NCI-H524 treated with DMSO at 0.1 percent for 48 hours (cell line): ENCODE measurements at regions not wholly inside any gene's neighbourhood (a gene's known extent, or its start where the extent isn't known, plus 50 kb on each side); places are given as distances from the start of the nearest gene placed in this dataset.

ENCODE experiments used
- DNase-seq: peaks from one replicate; lab custom pipeline; 2025; lab: John Stamatoyannopoulos, UW

GRCh38 chr17:72409405-72410002 lies 288.7 kb downstream of the SOX9 start:
- DNase-seq: no peak

DNA sequence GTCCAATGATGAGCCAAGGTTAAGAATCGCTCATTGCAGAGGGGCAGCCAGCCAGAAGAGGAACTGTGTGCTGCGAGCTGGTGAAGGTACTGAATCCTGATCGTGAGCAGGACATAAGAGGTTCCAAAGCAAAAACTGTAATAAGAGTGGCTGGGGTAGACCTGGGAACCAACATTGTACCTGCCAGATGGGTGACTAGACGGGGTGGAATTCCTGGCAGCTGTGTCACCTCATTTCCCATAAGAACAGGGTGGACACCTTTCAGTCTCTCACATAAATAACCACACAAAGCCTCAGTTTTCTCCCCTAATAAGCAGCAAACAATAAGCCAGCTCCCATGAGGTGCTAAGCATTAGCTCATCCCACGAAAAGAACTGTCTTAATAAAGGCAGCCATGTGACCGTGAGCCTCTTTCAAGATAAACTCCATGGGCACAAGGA lies 290.3 kb downstream of the SOX9 start:
- no peak for DNase-seq

DNA sequence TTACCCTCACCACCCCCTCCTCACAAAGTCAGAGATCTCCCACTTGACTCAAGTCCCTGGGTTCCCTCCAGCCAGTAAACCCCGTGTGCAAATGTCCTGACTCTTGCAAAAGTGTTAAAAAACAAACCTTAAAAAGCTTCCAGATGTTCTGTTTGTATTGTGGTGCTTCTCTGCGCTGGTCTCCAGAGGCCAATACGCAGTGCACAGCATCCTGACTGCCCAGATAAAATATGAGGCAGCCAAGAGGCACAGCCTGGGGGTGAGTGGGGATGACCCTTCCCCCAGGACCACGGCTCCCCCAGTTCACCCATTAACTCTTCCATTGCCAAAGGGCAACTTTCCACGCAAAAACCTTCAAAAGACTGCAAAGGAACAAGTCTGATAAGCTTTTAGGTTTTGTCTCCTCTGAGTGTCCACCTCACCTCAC lies 291.8 kb downstream of the SOX9 start:
- no peak for DNase-seq

DNA sequence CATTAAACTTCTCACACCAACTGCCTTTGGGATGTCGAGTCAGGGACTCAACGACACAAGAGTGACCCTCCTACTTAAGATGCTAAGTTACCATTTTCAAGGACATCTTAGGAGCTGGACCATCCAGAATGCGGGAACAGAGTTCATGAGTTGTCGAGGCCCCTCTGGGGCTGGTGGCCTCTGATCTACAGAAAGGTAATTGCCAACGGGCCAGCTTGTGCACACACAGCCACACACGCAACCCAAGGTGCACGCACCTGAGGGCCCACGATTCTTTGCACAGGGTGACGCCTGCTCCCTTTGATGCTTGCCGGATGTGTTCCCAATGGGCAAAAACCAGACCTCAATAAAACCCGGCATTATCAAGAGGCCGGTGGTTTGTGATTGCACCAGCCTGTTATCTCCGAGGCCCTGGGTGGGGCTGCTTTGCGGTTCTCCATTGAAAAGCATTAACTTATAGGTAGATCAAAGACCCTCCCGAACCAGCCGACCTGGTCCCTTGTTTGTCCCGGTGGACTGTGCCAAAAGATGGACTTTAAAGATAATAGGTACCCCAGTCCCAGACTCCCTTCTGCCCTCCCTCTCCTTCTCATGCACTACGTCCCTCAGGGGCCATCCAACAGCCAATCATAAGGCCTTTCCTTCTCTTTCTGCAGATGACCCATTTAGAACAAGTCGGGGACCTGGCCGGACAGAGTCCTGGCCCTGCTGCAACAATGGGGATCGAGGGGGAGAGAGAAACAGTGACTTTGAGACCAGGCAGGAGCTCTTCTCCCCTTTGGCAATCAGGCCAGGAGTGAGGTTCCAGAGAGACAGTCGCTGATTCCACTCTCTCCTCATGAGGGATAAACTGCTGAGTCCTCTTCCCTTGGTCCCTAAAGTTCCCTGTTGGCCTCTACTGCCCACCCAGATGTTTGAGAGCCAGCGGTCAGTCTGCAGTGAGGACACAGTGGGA lies 292.5 kb downstream of the SOX9 start:
- DNase-seq: no peak

DNA sequence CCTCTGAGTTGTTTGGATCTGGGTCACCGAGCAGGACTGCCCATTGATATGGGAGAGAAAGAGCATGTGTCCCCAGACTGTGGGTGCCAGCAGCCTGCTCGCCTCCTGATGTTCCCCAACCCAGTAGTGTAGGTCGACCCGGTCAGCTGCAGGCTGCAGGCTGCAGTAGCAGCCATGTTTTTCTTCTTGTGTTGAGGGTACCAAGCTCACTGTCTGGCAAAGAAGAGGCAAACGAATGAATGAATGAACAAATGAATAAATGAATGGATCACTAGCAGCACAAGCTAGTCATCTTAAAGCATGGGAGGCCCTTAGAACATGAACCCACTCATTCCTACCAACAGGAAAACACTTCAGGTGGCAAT lies 293.2 kb downstream of the SOX9 start:
- no peak for DNase-seq

DNA sequence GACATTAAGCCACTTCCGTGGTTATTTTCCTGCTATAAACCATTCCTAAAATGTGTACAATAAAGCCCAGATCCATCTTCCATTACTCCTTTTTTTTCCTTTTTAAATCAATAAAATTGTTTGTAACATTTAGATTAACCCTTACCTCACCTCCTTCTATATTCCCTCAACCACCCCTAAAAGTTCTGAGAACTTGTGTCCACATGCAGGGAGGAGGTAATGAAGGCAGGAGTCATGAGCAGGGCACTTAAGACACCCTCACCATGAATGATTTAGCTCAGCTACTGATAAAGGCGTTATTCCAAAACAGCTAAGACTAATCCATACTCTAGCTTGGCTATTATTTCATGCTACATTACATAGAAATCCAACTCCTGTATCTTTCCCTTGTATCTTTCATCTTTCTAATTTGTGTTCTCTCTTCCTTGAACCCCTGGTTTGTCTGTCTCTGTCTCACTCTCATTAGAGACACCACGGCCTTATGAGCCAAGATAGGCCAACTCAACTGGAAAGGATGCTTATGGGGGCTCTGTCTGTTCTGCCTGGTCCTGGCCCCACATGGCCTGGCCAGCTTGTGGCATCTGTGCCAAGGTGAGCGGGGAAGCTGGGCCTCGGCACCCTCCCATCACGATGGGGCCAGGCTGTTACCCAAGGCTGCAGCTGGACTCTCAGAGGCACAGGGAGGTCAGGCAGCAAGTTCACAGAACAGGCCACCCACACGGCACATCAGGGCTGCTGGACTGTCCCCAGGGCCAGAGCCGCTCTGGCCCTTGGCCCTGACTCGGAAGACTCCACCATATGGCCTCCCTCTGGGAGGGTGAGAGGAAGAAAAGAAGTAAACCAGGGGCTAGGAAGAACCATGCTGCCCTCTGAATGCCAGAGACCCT lies 294.4 kb downstream of the SOX9 start:
- no peak for DNase-seq

- no peak for DNase-seq
Observed at GRCh38 chr17:72416054-72416675, 295.3 kb downstream of the SOX9 start.

DNA sequence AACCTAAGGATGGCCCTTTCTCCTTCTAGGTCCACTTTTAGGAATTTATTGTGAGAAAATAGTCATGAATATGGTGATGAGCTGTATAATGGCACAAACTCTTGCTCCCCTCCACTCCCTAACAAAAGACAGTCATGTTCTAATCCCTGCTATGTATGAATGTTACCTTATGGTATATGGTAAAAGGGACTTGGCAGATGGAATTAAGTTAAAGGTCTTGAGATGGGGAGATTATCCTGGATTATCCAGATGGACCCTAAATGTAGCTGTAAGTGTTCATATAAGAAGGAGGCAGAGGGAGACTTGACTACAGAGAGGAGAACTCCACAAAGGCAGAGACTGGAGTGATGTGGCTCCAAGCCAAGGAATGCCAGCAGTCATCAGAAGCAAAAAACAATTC lies 296.1 kb downstream of the SOX9 start:
- DNase-seq: peak; percentile 90

DNA sequence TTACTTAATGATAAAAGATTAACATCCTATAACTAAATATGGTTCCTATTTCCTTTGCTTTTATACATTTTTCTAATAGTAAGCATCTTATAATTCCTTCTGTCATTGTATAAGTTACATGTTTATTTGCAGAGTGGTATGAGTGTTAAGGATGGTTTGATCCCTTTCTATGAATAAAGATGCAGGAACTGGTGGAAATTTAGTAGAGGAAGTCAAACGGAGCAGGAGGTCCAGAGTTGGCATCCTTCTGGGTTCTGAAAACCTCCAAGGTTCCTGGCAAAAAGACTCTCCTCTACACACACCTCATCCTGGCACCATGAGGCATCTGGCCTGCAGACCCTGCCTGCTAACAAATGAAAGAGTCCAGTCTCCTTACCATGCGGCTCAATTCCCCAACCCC lies 296.8 kb downstream of the SOX9 start:
- no peak for DNase-seq

- no peak for DNase-seq
Observed at GRCh38 chr17:72419866-72420774, 299.3 kb downstream of the SOX9 start.

- DNase-seq: no peak
Observed at GRCh38 chr17:72420775-72421127, 299.9 kb downstream of the SOX9 start.

- no peak for DNase-seq
Observed at GRCh38 chr17:72421128-72422092, 300.6 kb downstream of the SOX9 start.

- DNase-seq: no peak
Observed at GRCh38 chr17:72422204-72422504, 301.3 kb downstream of the SOX9 start.

- DNase-seq: no peak
Observed at GRCh38 chr17:72422505-72423285, 301.9 kb downstream of the SOX9 start.

- DNase-seq: no peak
Observed at GRCh38 chr17:72423286-72423589, 302.4 kb downstream of the SOX9 start.

GRCh38 chr17:72423718-72424117 lies 302.9 kb downstream of the SOX9 start:
- no peak for DNase-seq

DNA sequence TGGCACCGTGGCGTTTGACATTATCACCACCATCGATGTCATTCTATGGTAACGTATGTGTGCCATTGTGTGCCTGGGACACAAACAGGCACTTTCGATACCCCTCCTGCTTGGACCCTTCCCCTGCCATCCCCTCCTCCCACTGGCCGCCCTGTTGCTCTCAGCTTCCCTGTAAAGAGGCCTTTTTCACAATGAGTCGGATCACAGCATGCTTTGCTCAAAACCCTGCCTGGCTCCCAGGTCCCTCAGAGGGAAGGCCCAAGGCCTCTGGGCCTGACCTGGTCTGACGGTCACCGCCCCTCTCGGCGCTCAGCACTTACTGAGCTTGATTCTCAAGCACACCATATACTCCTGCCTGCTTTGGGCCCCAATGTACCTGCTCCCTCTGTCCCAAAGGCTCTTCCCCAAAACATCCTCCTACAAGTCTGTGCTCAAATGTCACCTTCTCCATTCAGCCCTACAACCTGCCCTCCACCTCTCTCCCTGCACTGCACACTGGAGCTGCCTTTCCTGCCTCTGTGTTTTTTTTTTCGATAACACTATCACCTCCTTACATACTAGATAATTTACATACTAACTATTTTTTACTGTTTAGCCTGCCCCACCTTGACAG lies 303.8 kb downstream of the SOX9 start:
- DNase-seq: no peak

DNA sequence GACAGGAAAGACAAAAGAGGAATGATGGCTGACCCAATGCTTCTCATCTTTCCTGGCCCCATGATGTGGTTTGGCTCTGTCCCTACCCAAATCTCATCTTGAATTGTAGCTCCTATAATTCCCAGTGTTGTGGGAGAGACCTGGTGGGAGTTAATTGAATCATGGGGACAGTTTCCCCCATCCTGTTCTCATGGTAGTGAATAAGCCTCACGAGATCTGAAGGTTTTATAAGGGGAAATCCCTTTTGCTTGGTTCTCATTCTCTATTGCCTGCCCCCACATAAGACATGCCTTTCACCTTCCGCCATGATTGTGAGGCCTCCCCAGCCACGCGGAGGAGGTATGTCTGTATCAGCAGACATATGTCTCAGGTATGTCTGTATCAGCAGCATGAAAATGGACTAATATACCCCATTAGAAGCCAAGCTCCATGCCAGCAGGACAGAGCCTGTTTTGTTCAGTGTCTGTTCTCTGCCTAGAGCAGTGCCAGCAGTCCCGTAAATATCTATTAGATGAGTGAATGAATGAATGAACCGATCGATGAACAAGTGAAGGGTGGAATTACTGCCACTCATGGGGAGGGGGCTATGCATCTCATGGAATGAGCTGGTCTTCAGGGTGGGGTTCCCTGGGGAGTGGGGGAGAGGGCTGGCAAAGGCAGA lies 304.4 kb downstream of the SOX9 start:
- no peak for DNase-seq

GRCh38 chr17:72425794-72426168 lies 305.0 kb downstream of the SOX9 start:
- no peak for DNase-seq
